Endothelial cell of umbilical vein (primary cell): ENCODE measurements at regions not wholly inside any gene's neighbourhood (a gene's known extent, or its start where the extent isn't known, plus 50 kb on each side); places are given as distances from the start of the nearest gene placed in this dataset.

Experiments used
- CTCF ChIP-seq, 2 donors: IDR thresholded peaks; 1 replicate in 1 of 2; 2 replicates in 1 of 2; pipeline ENCODE4 v1.5.1; 2011; ENCODE audit warnings: low read length in 2 of 2, mild to moderate bottlenecking in 2 of 2, moderate library complexity in 2 of 2, control low read depth in 1 of 2, inconsistent platforms in 1 of 2, low read depth in 1 of 2; ENCODE audit not compliant: insufficient read depth in 1 of 2; ENCODE audit errors: extremely low read depth in 1 of 2
- EZH2 ChIP-seq: IDR thresholded peaks from 2 replicates; pipeline ENCODE4 v1.6.1; 2012; ENCODE audit warnings: borderline replicate concordance, low read depth, mild to moderate bottlenecking, moderate library complexity, low read length, inconsistent platforms; ENCODE audit not compliant: severe bottlenecking
- FOS ChIP-seq: IDR thresholded peaks from 2 replicates; pipeline ENCODE4 v1.6.1; 2011; ENCODE audit warnings: mild to moderate bottlenecking, low read length, moderate library complexity, borderline replicate concordance; ENCODE audit not compliant: insufficient read depth
- GATA2 ChIP-seq: IDR thresholded peaks from 2 replicates; pipeline ENCODE4 v1.7.0; 2011; ENCODE audit warnings: low read depth, mild to moderate bottlenecking, moderate library complexity, mixed read lengths, low read length; ENCODE audit not compliant: insufficient read length, insufficient read depth
- MAX ChIP-seq: IDR thresholded peaks from 2 replicates; pipeline ENCODE4 v1.6.1; 2011; ENCODE audit not compliant: insufficient read depth, insufficient read length
- POLR2A ChIP-seq: IDR thresholded peaks from 2 replicates; pipeline ENCODE4 v1.6.1; 2012; ENCODE audit warnings: low read depth, mild to moderate bottlenecking, control low read depth, low read length
- POLR2AphosphoS5 ChIP-seq: IDR thresholded peaks from 2 replicates; pipeline ENCODE4 v1.6.1; 2012; ENCODE audit warnings: low read depth, mild to moderate bottlenecking, control low read depth, low read length, moderate library complexity; ENCODE audit not compliant: insufficient read depth

DNA sequence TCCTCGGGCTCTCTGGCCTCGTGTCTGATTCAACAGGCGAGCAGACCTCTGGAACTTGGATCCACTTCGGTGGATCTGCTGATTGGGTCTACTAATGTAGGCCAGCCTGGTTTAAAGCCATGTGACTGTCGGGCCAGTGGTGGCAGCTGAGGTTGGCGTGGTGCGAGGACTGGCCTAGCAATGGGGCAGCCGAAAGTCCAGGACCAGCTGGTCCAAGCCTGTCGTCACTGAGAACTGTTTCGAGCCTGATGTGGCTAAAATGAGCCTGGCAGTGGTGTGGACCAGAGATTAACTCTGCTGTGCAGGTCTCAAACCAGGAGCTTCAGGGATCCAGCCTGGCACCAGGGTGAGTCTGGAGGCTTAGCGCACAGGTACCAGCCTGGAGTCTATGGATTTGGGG lies 56.4 kb upstream of the ROBO1 start:
- TF ChIP-seq CTCF (IDR thresholded peaks at IDR 0.05; ENCODE audit: extremely low read depth in 1 of 2, insufficient read depth in 1 of 2, low read depth in 1 of 2, low read length in 2 of 2) (no peak), EZH2 (no peak), POLR2AphosphoS5 (no peak), POLR2A (no peak), MAX (no peak), GATA2 (no peak), FOS (no peak)
